ENCODE measurements at regions not wholly inside any gene's neighbourhood (a gene's known extent, or its start where the extent isn't known, plus 50 kb on each side); places are given as distances from the start of the nearest gene placed in this dataset.
"Not testable (repeated sequence)": the region's sequence is repeated elsewhere in the genome, so short reads cannot be mapped to it uniquely, and the experiment has no call there.

GRCh38 chr1:222177496-222177895 lies 370.4 kb downstream of the HHIPL2 start:
- not testable (repeated sequence) for TF ChIP-seq CTCF (IDR thresholded peaks at IDR 0.05; ENCODE audit: low read depth, low read length); EZH2phosphoT487 (IDR thresholded peaks at IDR 0.05; ENCODE audit: low read depth)
